GM13976 (cell line): ENCODE measurements at regions not wholly inside any gene's neighbourhood (a gene's known extent, or its start where the extent isn't known, plus 50 kb on each side); places are given as distances from the start of the nearest gene placed in this dataset.

Source experiments
- DNase-seq: peaks from one replicate; pipeline ENCODE4 v3.0.0; 2012; ENCODE audit warnings: low spot score
- CTCF ChIP-seq: IDR thresholded peaks from 2 replicates; pipeline ENCODE4 v1.5.1; 2012; ENCODE audit warnings: borderline replicate concordance, mild to moderate bottlenecking; ENCODE audit not compliant: insufficient read depth; ENCODE audit errors: extremely low read depth, missing control alignments, control extremely low read depth
- in situ Hi-C: fragments of 300-500 bp; cut with MboI; formaldehyde crosslinking; loops from one replicate; pipeline ENCODE4 v1.12.0; 2022; ENCODE audit warnings: low sequenced_read_pairs, mixed read lengths, inconsistent platforms; ENCODE audit not compliant: unreplicated experiment

- in situ Hi-C loops: no loop called here
- no peak for TF ChIP-seq CTCF
- no peak for DNase-seq
These were observed 208.8 kb downstream of the FOXD2 start for GRCh38 chr1:47646676-47647075.

GRCh38 chr1:47647327-47647845, 209.5 kb downstream of the FOXD2 start:
- DNase-seq: no peak
- no peak for TF ChIP-seq CTCF
- in situ Hi-C loops: no loop called here

GRCh38 chr1:47650205-47650604, 212.4 kb downstream of the FOXD2 start:
- no peak for DNase-seq
- in situ Hi-C loops: no loop called here
- no peak for TF ChIP-seq CTCF

- TF ChIP-seq CTCF: no peak
- DNase-seq: no peak
- in situ Hi-C loops: no loop called here
These were observed 212.8 kb downstream of the FOXD2 start for GRCh38 chr1:47650611-47651010.

- no peak for DNase-seq
- no peak for TF ChIP-seq CTCF
- in situ Hi-C loops: no loop called here
These were observed 213.7 kb downstream of the FOXD2 start for GRCh38 chr1:47651311-47652089.

GRCh38 chr1:47655521-47656300, 217.9 kb downstream of the FOXD2 start:
- in situ Hi-C loops: no loop called here
- no peak for DNase-seq
- TF ChIP-seq CTCF: no peak
